Posterior vena cava (tissue), 2 donors: ENCODE measurements at regions not wholly inside any gene's neighbourhood (a gene's known extent, or its start where the extent isn't known, plus 50 kb on each side); places are given as distances from the start of the nearest gene placed in this dataset.

Experiments
- DNase-seq: peaks from one replicate; pipeline ENCODE4 v3.0.0-alpha.2; 2020; ENCODE audit warnings: low spot score
- intact Hi-C, 2 donors: fragments of 100-400 bp; cut with DNase I; formaldehyde crosslinking; loops; one replicate each; pipeline versions ENCODE4 v1.14.1 to v1.14.2; 2022 to 2023
- donor health status: DM: yes; HTN: yes; CAD: no.
- donor health status: DM: yes; HTN: yes; CAD: no.

DNA sequence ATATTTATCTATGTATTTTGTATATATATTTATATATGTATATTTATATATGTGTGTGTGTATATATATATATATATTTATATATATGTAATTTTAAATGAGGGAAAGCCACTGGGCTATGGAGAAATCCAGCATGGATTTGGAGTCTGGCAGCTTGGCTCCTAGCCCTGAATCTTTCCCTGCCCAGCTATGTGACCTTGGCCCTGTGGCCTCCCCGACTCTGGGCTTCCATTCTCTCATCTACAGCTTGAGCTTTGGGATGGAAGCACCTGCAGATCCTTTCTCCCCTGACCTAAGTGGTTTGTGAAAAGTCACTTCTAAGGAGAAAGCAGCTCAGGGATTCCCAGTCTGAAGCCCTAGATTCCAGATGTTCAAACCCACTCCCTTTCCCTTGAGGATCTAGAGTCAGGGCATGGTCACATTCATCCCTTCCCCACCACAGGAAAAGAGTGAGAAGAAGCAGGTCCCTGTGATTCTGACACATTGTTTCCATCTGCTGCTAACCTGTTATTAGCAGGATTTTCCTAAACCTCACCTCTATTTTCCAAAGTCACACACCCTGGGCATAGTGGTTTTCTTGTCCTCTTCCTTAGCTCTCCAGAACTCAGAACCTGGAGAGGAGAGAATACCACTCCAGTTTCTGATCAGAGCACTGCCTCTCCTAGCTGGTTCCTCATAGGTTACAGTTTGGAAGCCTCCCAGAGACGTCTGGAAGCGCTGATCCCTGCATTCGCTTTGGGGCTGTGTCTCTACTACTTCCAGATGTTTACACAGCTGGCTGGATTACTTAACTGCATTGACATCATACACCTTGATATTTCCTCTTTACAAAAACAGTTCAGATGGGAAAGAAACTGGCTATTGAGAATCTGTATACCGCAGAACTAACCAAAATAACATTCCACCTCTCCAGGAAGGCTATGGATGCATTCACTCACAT is 327.5 kb upstream of the ZMIZ1 start:
- DNase-seq, result no peak
- intact Hi-C loops, result no loop called here

DNA sequence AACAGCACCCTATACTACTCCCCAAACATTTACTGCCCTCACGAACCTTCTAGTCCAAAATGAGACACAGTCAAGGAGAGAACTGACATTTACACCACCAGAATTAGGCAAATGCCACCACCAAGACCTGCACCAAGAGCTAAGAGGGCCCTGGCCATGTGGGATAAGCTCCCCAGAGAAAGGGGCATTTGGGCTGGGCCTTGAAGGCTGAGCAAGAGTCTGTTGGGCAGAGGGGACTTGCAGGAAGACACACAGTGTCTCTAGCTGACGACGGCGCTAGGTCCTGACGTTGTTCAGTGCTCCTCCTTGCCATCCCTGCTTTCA is 326.4 kb upstream of the ZMIZ1 start:
- DNase-seq, result no peak
- intact Hi-C loops, result no loop called here

DNA sequence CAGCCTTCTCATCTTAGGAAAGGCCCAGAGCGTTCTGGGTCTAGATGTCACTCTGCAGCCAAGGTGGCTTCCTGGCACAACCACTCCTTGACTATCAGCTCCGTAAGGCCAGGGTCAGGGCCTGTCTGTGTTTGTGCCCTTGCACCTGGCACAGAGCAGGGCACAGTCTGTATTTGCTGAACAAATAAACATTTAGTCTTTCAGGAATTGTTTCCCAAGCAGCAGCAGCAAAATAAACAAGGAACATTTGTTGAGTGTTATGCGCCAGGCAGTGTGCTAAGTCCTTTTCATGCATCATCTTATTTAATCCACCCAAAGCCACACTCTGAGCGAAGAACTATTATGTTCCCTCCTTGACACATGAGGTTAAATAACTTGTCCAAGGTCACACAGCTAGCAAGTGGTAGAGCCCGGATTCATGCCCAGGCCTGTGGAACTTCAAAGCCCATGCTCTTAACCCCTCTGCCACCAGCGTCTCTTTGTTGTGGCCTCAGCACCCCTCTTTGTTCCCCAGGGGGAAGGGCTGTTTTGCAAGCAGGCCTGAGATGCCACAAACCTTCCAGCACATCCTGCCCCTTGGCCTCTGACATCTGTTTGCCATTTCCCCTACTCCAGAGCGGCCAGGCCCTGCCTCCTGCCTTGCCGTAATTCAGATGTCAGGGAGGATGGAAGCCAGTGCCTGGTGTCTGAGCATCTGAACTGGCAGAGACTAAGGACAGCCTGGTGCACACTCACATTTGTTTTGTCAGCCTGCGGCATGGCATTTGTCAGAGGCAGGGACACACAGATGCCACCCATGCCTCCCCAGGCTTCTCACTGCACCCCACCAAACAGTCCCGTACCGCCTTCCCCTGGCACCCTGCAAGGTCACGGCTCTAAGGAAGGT is 325.8 kb upstream of the ZMIZ1 start:
- no peak for DNase-seq
- intact Hi-C loops, result no loop called here

DNA sequence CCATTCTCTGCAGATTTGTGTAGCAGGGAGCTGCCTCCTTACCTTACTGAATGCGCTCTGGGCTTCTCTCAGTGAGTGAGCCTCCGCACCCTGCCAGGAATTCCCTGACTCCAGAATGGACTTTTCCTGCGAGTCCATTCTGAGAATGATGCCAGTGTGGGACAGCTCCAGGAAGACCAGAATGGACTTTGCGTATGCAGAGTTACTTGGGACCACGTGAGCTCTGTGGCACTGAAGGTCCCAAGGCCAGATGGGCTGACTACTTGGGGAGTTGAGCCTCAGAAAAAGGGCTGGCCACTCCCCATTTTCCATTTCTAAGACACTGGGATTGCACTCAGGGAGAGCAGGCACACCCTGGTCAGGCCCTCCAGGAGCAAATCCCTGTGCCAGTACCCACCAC is 324.7 kb upstream of the ZMIZ1 start:
- no peak for DNase-seq
- intact Hi-C loops, result no loop called here

DNA sequence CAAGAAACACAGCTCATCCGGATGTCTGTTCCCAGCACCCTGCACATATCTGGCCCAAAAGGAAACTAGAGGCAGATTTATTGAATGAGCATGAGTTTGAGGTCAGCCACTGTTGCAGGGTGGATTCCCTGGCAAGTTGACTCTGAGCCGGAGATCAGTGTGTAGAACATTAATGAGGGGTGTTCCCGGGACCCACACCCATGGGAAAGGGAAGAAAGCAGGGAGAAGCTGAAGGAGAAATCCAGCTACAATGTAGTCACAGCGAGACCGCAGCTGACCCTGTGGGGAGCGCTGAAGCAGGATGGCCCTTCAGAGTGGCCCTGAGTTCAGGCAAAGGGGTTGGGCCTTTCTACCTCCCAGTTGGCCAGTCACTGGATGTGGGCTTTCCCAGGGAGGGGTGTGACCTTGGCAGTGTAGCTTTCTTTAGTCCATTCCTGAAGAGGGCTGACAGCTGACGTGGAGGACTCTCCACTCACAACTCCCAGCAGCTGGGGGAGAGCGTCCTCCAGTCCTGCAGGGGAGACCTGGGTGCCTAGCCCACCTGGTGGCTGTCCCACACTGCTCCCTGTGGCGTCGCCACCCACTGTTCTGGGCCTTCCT is 324.2 kb upstream of the ZMIZ1 start:
- intact Hi-C loops, result no loop called here
- DNase-seq, result no peak

DNA sequence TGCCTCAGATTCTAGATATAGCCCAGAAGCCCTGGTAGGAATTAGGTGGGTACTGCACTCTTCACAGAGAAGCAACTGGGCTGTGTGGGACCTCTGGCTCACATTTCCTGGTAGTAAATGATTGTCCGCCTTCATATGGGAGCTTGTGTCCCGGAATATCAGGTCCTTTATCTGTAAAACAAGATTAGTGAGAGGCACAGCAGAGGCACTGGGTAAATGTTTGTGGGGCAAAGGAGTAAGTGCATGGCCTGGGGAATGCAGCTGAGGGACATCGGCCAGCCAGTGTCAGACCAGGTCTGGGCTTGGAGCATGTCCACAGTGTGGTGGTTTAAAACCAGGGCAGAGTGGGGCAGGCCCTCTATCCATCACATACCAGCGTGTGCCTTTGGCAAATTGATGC is 323.3 kb upstream of the ZMIZ1 start:
- DNase-seq, result no peak
- intact Hi-C loops, result no loop called here

DNA sequence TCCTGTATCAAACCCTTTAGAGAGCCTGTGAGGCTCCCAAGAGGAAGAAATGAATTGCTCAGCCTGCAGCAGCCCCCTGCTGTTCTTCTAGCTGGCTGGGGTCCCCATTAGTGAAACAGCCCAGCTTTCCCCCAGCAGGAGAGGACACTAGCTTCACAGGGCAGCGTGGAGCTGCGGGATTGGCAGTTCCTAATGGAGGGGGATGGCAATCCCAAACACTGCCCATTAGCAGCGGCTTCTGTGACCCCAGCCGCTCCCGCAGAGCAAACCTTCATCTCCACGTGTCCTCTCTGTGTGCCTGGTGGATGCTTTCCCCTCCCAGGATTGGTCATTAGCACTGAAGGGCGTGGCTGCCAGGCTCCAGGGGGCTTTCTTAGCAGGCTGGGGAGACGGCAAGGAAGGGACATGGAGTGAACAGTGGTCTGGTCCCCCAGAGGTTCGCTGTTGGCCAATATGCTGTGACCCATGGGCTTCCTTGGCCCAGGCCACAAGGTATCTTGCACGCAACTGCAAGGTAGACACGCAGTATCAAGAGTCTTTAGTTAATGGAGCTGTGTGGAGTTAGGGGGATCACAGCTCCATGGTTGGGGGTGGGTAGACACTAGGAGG is 322.5 kb upstream of the ZMIZ1 start:
- no peak for DNase-seq

DNA sequence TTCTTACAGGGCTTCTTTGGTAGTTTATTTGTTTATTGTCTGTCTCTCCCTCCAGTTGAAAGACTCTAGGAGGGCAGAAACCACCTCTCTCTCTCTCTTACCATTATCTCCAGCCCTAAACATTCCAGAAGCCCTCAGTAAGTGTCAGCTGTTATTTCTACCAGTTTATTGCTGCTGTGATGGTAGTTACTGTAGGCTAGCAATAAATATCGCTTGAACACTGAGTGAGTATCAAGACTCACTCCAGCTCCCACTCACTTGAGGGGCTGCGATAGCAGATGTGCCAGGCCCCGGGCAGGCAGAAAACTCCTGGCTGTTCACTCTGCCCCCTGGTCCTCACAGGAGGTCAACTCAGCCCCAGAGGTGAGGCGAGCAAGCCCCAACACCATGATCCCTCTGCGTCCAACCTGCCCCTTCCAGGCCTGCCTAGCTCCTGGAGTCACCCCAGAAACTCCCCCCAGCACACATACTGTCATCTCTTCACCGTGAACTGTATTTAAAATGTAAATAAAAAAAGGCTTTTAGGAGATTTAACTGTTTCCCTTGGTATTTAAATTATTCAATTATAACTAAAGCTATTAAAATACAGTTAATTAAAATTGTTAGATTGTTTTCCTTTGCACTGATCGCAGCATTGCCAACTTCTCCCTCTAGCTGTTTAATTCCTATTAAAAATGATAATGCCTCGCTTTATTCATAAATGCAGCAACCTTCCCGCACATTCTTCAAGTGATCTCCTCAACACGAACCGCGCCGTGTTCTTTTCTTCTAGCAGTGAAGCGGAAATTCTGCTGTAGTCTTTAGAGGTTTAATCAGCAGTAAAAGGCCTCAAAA is 321.1 kb upstream of the ZMIZ1 start:
- intact Hi-C loops, result no loop called here
- DNase-seq, result no peak

More for the DNA sequence above, 322.5 kb upstream of the ZMIZ1 start:
- intact Hi-C loops, result no loop called here

DNA sequence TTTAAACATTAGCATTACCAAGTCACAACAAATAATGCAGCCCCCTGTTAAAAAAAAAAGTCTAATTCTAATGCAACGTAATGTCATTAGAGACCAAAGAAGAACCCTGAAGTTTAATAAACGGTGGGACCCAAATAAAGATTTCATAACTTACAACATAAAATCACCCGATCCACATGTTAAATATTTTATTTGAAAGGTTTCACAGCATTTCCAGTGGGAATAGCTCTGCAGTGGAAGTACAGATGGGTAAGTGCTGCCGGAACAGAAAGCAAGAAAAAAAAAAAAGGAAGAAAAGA is 320.6 kb upstream of the ZMIZ1 start:
- no peak for DNase-seq
- intact Hi-C loops, result no loop called here

DNA sequence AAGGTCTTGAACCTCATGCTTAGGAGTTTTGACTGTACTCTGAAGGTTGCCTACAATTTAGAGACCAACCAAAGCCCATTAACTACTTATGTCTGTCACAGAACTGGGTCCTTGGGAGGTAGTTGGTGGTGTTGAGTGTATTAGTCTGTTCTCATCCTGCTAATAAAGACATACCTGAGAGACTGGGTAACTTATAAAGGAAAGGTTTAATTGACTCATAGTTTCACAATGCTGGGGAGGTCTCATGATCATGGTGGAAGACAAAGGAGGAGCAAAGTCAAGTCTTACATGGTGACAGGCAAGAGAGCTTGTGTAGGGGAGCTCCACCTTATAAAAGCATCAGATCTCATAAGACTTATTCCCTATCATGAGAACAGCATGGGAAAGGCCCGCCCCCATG is 319.6 kb upstream of the ZMIZ1 start:
- intact Hi-C loops, result no loop called here
- no peak for DNase-seq

DNA sequence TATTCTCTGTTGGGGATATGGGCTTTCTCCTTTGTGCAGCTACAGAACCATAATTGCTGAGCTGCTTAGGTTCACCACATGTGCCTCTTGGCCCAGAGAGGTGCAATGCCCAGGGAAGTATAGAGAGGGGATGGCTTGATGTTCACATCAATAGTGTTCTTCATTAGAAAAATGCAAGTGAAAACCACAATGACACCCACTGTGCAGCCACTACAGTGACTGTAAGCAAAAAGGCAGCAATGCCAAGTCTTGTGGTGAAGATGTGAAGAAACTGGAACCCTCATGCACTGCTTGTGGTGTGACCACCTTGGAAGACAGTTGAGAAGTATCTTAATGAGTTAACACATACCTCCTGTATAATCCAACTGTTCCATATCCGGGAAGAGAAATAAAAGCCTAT is 318.9 kb upstream of the ZMIZ1 start:
- intact Hi-C loops, result no loop called here
- no peak for DNase-seq

DNA sequence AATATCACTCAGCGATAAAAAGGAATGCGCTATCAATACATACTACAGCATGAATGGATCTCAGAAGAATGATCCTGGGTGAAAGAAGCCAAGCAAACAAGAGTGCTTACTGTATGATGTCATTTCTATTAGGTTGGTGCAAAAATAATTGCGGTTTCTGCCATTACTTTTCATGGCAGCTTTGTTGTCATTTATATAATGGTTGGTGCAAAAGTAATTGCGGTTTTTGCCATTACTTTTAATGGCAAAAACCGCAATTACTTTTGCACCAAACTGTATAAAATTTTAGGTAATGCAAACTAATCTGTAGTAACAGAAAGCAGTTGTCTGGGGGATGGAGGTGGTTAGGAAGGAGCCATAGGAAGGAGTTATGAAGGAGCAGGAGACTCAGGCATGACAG is 318.3 kb upstream of the ZMIZ1 start:
- intact Hi-C loops, result no loop called here
- no peak for DNase-seq

DNA sequence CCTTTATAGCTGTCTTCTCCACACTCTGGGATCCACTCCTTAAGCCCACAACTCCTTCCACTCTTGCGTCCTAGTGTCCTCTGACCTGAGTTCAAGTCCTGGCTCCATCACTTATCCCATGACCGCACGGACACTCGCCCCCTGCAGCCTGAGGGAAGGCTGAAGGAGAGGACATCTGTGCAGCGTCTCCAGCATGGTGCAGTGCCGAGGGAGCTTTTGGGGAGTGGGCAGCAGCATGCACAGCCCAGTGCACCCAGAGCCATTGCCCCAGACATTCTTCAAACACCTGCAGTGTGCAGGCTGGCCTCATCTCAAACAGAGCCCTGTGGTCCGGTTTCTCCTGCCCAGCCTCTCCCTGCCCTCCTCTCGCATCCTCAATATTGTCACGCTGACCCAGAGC is 317.1 kb upstream of the ZMIZ1 start:
- peak; percentile 58 for DNase-seq
- intact Hi-C loops, result no loop called here

DNA sequence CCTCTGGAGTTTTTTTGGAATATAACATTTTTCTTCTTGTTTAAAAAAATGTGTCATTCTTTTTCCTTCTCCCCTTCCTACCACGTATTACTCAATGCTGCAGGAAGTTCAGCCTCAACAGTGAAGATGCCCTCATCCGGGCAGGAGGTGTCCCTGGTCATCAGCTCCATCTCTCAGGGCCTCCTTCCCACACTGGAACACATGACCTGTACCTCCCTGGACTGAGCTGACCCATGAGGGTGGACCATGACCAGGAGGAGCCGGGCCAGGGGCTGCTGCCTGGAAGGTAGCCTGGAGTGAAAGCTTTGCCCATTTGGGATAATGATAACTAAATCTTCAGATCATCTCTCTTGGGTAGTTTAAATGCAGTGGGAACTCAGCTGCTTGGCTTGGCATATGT is 316.5 kb upstream of the ZMIZ1 start:
- DNase-seq, result peak; percentile 56
- intact Hi-C loops, result no loop called here

DNA sequence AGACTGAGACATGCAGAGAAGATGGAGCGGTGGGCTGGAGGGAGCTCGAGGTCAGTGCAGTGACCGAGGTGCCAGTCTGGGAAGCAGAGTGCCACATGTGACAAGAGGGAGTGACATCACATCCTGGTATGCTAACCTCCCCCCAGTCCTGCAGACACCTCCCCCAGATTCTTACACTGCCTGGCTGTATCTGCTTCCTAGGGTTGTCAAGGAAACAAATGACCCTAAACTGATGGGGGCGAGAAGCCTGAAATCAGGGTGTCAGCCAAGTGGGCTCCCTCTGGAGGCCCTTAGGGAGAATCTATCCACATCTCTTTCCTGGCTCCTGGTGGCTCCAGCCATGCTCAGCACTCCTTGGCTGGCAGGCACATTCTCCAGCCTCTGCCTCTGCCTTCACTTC is 316.1 kb upstream of the ZMIZ1 start:
- DNase-seq, result peak; percentile 72
- intact Hi-C loops, result no loop called here

DNA sequence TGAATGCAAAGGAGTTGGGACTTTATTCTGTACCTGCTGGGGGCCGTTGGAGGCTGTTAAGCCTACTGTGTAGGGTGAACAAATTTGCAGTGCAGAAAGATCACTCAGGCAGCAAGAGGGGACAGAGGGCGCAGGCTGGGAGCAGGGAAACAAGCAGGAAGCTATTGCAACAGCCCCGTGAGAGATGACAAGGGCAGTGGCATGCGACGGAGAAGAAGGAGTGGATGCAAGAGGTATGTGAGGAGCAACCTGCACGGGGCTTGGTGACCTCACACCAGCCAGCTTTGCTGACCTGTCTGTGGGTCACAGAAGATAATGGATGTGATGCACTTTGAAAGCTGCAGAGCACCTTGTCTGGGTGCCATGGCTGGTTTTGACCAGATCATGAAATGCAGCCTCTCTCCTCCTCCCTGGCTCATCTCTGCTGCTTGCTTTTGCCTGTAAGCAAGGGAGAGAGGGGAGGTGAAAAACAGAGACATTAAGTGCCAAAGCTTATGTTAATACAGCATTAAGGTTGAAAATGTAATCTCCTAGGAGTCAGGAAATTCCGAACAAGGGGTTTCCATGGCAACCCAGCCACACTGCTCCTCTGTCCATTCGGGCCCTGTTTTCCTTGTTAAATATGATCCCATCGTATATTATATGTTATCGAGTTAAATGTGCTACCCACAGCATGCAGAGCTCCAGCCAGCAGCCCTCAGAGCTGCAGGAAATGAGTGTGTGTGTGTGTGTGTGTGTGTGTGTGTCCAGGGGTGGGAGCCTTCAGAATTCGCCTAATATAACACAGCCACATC is 314.3 kb upstream of the ZMIZ1 start:
- DNase-seq, result peak; percentile 52
- intact Hi-C loops, result no loop called here

DNA sequence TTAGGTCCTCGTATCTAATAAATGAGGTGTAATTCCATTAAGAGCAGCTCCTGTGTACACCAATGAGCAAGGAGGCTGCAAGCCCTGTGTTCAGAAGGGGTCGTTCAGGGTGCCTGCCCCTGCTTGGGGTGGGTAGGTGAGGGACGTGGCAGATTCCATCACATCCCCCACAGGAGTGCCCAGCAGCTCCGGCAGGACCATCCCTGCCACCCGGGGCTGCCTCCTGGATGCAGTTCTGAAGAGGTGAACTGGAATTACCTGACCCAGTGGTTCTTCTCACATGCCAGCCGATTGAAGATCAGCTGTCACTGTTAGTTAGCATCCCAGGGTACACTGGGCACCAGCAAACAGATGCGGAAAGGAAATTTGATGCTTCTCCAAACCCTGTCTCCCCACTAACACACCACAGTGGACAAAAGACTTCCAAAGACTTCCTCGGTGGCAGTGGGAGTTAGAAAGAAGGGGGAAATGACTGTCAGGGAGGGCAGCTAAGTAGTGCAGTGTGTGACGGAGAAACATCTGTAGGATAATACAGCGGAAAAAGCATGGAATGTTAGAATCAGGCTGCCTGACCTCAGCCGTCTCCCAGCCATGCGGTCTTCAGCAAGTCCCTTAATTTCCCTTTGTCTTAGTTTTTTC is 313.6 kb upstream of the ZMIZ1 start:
- DNase-seq, result peak; percentile 45
- intact Hi-C loops, result no loop called here

DNA sequence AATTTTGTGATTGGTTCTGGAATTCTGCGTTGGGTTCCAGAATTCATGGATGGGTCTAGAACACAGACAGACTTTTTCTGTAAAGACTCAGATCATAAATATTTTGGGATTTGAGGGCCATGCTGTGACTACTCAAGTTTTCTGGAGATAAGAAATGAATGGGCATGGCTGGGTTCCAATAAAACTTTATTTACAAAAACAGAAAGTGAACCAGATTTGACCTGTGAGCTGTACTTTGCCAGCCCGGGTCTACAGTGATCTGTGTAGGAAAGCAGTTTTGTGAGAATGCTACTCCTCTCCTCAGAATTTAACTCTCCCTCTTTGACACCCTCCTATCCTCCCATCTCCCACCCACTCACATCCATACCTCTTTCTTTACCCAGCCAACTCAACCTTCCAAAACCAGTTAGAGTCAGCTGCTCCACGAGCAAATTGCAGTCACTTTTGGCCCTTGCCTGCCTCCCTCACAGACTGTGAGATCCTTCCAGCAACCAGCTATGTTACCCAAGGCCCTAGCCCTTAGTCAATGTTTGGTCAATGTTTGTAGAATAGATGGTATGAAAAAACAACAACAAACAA is 312.8 kb upstream of the ZMIZ1 start:
- intact Hi-C loops, result no loop called here
- DNase-seq, result no peak
